ENCODE measurements at regions not wholly inside any gene's neighbourhood (a gene's known extent, or its start where the extent isn't known, plus 50 kb on each side); places are given as distances from the start of the nearest gene placed in this dataset.

DNA sequence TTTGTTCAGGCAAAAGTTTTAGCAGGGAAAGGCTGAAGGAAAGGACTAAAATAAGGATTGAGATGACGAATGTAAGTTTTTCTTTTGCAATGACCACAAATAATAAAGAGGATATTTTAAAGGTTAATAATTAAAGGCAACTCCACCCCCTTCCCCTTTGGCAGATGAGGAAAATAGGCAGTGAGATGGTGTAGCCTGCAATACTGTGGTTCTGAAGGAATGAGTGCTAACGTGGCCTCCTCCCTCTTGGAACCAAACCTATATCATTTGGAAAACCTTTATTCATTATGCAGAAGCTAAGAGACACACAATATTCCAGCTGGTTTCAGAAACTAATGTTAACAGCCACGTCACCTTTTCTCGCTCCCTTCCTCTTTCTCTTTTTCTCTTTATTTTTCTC, 70.9 kb upstream of the COL1A2 start:
- DNase-seq = no peak

DNA sequence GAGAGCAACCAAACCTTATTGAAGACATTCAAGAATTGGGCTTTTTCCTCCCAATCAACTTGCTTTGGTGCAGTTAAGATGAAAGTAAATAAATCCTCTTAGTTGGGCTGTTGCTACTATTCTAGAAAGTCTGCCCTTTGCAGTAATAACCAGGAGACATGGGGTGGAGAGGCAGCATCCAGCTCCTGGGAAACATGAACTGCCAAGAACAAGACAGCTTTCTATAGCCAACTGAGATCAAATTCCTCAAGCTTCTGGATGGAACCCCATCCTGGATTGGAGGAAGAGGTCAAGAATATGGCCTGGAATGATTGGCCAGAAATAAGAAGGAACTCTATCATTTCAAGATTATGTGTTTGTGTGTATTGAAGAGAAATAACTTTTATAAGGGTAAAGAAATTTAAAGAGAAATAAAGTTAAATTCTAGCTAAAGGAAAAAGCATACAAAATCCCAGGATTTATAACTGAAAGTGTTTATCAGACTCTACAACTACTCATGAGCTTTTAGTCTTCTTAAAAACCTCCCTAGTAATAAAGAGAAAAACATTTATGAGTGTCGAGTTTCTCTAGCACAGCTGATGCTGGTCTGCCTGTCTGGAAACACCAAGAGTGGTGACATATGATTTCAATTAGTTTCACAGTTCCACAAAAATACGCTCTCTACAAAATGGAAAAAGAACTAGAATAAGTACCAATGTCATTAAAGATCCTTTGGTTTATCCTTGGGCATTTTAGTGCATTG, 70.1 kb upstream of the COL1A2 start:
- DNase-seq = no peak

DNA sequence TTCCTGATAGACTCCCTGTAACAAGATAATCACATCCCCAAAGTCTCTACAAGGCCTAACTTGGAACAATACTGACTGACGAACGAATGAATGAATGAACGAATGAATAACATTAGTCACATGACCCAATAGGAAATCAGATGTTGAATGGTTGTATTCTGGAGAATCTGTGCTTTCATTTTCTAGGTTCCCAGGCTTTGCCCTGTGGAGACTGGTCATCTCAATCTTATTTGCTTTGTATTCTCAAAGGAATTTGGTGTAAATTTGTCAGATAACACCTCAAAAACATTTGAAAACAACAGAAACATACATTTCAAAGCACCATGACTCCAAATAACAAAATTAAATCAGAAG, 69.6 kb upstream of the COL1A2 start:
- DNase-seq = no peak

GRCh38 chr7:94330269-94331020, 64.2 kb upstream of the COL1A2 start:
- no peak for DNase-seq

DNA sequence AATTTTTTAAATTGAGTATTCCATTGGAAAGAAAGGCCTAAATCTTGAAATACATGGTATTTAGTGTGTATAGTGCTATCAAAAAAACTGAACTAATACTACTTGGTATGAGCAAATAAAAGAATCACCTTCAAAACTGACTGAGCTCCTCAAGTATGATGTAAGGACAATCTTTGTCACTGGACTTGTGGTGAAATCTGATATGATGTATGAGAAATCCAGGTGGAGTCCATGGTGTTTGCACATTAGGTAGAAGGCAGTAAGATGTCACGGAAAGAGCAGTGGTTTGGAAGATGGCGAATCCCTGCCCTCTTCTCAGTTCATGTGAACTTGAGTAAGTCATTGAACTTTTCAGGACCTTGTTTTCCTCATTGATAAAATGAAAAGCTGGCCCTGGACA, 62.1 kb upstream of the COL1A2 start:
- no peak for DNase-seq

DNA sequence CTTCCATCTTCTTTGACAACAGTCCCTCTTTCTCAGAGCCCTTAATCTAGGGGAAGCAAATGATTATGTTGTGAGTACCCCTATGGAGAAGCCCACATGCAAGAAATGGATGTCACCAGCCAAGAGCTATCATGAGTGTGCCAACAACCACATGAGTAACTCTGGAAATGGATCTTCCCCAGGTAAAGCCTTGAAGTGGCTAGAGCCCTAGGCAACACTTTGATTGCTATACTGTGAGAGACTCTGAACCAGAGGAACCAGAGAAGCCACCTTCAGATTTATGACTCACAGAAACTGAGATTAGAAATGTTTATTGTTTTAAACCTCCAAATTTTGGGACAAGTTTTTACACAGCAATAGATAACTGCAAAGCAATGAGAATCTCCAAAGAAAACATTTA, 60.9 kb upstream of the COL1A2 start:
- no peak for DNase-seq

DNA sequence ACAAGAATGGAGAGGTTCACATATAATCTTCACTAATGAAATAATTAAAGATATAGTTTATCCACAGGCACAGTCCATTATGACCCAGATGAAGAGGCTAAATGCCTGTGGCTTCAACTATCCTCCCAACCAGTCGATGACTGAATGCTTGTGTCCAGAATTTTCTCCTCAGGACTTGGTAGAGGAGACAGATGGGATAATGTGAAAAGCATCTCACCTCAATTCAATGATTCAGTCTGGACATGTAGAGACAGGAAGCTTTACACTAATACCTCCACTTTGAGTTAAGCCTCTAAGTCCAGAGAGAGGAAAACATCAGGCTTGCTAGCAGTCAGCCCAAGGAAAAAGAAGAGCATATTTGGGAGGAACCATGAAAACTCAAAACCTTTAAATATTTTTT, 59.1 kb upstream of the COL1A2 start:
- no peak for DNase-seq

GRCh38 chr7:94336009-94336408, 58.7 kb upstream of the COL1A2 start:
- no peak for DNase-seq

DNA sequence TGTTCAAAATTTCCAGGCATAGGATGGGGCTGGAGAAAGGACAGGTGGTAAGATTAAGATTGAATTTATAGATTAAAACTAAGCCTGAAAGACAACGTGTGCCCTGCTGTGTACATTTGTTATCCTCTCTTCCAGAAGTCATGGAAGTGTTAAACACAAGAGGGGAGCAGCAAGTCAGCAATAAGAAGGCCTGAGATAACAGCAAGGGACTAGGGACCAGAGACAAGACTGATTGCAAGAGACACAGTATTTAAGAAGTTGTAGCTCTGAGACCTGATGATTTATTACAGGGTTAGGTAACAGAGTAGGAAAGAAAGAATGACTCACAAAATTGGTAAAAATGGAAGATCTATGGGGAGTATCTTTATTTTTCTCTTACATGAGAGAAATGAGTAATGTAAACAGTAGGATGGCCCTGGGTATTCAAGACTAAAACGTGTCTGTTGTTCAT, 55.7 kb upstream of the COL1A2 start:
- DNase-seq = no peak

DNA sequence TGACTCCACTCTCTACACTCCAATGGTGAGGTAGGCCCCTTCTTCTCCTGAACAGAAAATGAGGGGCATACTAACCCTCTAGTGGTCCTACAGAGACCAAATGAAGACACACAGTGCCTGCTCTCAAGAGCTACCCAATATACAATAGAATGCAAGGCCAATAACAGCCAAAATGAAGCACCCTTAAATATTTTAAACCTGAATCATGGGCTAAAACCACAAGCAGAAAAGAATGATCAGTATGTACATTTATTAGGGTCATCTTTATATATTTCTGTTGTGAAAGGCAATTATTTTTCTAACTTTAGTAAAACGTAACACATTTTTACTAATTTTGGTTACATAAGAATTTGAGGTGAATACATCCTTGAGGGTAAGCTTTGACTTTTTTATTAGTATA, 49.9 kb upstream of the COL1A2 start:
- no peak for DNase-seq

Measured in activated T-cell treated with anti-CD3 and anti-CD28 coated beads for 4 hours (primary cell).